Caco-2 (cell line): ENCODE measurements at regions not wholly inside any gene's neighbourhood (a gene's known extent, or its start where the extent isn't known, plus 50 kb on each side); places are given as distances from the start of the nearest gene placed in this dataset.

Source experiments
- BruUV-seq: library from RNA; stranded (reverse); fragments of 400-500 nt; replicated peaks from 2 replicates; lab custom pipeline; 2021; lab: Mats Ljungman, UMichigan
- CTCF ChIA-PET: fragments of 300-600 bp; sonication (Branson Sonifier 250); formaldehyde crosslinking; loops from one replicate; lab custom pipeline; 2022; ENCODE audit warnings: antibody characterized with exemption; lab: Charles Lee
- POLR2A ChIA-PET: fragments of 300-600 bp; sonication (Branson Sonifier 250); formaldehyde crosslinking; loops from one replicate; lab custom pipeline; 2022; ENCODE audit warnings: antibody characterized with exemption; lab: Charles Lee
- DNase-seq, 2 experiments: peaks; one replicate each; pipeline versions ENCODE4 v3.0.0 to v3.0.0-alpha.2; 2020 to 2022
- H3K27me3 ChIP-seq: replicated peaks from 2 replicates; pipeline ENCODE4 v1.6.0; 2011; ENCODE audit warnings: low read length; ENCODE audit not compliant: control insufficient read depth, insufficient read depth
- H3K36me3 ChIP-seq: 2 replicates; pipeline ENCODE4 v1.5.1; 2011; ENCODE audit warnings: low read length; ENCODE audit not compliant: control insufficient read depth, insufficient read depth
- H3K4me1 ChIP-seq: fragments of 250-450 bp; sonication (Bioruptor Pico); 2 replicates; pipeline ENCODE4 v1.5.1; 2020; ENCODE audit warnings: mild to moderate bottlenecking
- H3K4me3 ChIP-seq: 2 replicates; pipeline ENCODE4 v1.5.1; 2011; ENCODE audit warnings: low read depth, mild to moderate bottlenecking, control low read depth, low read length
- H3K9me3 ChIP-seq: fragments of 250-450 bp; sonication (Bioruptor Pico); 2 replicates; pipeline ENCODE4 v1.5.1; 2020; ENCODE audit warnings: mild to moderate bottlenecking, moderate library complexity
- H3K27ac Mint-ChIP-seq: one replicate; pipeline ENCODE4 v1.8.0; 2022; ENCODE audit warnings: mixed read lengths; ENCODE audit not compliant: unreplicated experiment
- H3K27me3 Mint-ChIP-seq: one replicate; pipeline ENCODE4 v1.8.0; 2022; ENCODE audit warnings: mixed read lengths; ENCODE audit not compliant: insufficient read depth, unreplicated experiment
- H3K36me3 Mint-ChIP-seq: one replicate; pipeline ENCODE4 v1.8.0; 2022; ENCODE audit warnings: mild to moderate bottlenecking, mixed read lengths; ENCODE audit not compliant: insufficient read depth, unreplicated experiment
- H3K4me1 Mint-ChIP-seq: one replicate; pipeline ENCODE4 v1.8.0; 2022; ENCODE audit warnings: low read depth, mixed read lengths; ENCODE audit not compliant: unreplicated experiment
- H3K4me3 Mint-ChIP-seq: one replicate; pipeline ENCODE4 v1.8.0; 2022; ENCODE audit warnings: mild to moderate bottlenecking, moderate library complexity, mixed read lengths; ENCODE audit not compliant: unreplicated experiment
- H3K9me3 Mint-ChIP-seq: one replicate; pipeline ENCODE4 v1.8.0; 2022; ENCODE audit warnings: mixed read lengths; ENCODE audit not compliant: unreplicated experiment
- intact Hi-C: fragments of 100-400 bp; cut with micrococcal nuclease; formaldehyde crosslinking; loops from one replicate; pipeline ENCODE4 v1.10.0; 2022; ENCODE audit not compliant: unreplicated experiment
- TF ChIP-seq, protein P1 (sequence below), 2 experiments: fragments of 200-600 bp in 1 of 2; IDR thresholded peaks; 1 replicate in 1 of 2; 2 replicates in 1 of 2; pipeline versions ENCODE4 v1.5.1 to v1.8.0; 2011 to 2022; ENCODE audit warnings: antibody characterized with exemption in 1 of 2, control low read depth in 1 of 2, inconsistent platforms in 1 of 2, low read depth in 1 of 2, low read length in 1 of 2, mild to moderate bottlenecking in 1 of 2, moderate library complexity in 1 of 2; ENCODE audit not compliant: insufficient read depth in 1 of 2, severe bottlenecking in 1 of 2, unreplicated experiment in 1 of 2

DNA sequence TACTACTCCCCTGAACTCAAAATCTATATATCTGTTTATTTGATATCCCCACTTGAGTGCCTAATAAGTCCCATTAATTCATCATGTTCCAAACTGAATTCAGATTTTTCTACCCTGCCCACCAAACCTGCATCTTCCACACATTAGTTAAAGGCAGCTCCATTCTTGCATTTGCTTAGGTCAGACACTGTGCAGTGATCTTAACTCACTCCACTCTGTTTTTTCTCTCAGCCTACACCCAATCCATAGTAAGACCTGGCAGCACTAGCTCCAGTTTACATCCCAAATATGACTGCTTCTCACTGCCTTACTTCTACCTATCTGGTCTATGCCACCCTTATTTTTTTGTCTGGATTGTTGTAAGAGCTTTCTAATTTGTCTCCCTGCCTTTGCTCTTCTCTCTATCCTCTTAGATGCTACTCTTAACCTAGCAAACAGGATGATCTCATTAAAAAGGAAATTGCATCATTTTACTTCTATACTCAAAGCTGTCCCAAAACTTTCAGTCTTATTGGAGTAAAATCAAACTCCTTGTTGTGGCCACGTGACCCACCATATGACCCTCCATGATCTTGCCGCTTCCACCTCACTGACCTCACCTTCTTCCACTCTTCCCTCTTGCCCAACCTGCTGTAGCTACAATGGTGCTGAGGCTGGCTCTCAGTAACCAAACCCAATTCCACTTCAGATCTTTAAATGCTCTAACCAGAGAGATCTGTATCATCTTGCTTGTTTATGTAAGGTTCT lies 274.9 kb upstream of the FANCL start:
- Mint-ChIP-seq H3K4me3 (no peak overlapping the region), H3K4me1 (no peaks in the 10 kb centered on the region), H3K36me3 (no peaks in the 10 kb centered on the region), H3K27ac (no peak overlapping the region), H3K27me3 (peaks cover 2% of the 10 kb centered on the region), H3K9me3 (no peaks in the 10 kb centered on the region)
- no peaks in the 10 kb centered on the region for H3K36me3 ChIP-seq
- intact Hi-C loops = no loop called here
- H3K9me3 ChIP-seq = no peaks in the 10 kb centered on the region
- BruUV-seq = no TSS peak
- no peak for DNase-seq
- TF ChIP-seq, protein P1, sequence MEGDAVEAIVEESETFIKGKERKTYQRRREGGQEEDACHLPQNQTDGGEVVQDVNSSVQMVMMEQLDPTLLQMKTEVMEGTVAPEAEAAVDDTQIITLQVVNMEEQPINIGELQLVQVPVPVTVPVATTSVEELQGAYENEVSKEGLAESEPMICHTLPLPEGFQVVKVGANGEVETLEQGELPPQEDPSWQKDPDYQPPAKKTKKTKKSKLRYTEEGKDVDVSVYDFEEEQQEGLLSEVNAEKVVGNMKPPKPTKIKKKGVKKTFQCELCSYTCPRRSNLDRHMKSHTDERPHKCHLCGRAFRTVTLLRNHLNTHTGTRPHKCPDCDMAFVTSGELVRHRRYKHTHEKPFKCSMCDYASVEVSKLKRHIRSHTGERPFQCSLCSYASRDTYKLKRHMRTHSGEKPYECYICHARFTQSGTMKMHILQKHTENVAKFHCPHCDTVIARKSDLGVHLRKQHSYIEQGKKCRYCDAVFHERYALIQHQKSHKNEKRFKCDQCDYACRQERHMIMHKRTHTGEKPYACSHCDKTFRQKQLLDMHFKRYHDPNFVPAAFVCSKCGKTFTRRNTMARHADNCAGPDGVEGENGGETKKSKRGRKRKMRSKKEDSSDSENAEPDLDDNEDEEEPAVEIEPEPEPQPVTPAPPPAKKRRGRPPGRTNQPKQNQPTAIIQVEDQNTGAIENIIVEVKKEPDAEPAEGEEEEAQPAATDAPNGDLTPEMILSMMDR (IDR thresholded peaks at IDR 0.05; ENCODE audit: insufficient read depth in 1 of 2, low read depth in 1 of 2, low read length in 1 of 2, severe bottlenecking in 1 of 2, unreplicated experiment in 1 of 2) = no peak
- CTCF ChIA-PET = no interaction called here
- H3K27me3 ChIP-seq = no peaks in the 10 kb centered on the region
- POLR2A ChIA-PET = no interaction called here
- no peaks in the 10 kb centered on the region for H3K4me1 ChIP-seq
- no peak overlapping the region for H3K4me3 ChIP-seq

DNA sequence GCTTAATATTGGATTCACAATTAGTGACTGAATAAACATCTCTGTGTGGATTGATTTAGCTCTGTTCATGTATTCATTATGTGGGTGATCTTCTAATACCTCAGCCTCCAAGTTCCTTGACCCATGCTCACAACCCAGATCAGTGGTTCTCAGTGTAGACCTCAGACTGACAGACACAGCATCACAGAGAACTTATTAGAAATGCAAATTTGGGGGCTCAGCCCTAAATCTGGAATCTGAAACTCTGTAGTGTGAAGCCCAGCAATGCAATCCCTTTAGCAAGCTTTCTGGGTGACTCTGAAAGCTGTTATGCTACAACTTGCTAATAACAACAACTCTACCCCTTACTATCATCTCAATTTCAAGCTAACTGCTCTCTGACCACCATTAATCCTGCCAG lies 273.1 kb upstream of the FANCL start:
- Mint-ChIP-seq H3K27ac (no peak overlapping the region), H3K4me3 (no peak overlapping the region), H3K4me1 (no peaks in the 10 kb centered on the region), H3K9me3 (no peaks in the 10 kb centered on the region), H3K36me3 (no peaks in the 10 kb centered on the region), H3K27me3 (peaks cover 2% of the 10 kb centered on the region)
- H3K4me3 ChIP-seq = no peak overlapping the region
- DNase-seq = no peak
- no peaks in the 10 kb centered on the region for H3K36me3 ChIP-seq
- no peaks in the 10 kb centered on the region for H3K9me3 ChIP-seq
- CTCF ChIA-PET = no interaction called here
- no TSS peak for BruUV-seq
- POLR2A ChIA-PET = no interaction called here
- H3K27me3 ChIP-seq = no peaks in the 10 kb centered on the region
- no peaks in the 10 kb centered on the region for H3K4me1 ChIP-seq
- intact Hi-C loops = no loop called here
- TF ChIP-seq, protein P1 (IDR thresholded peaks at IDR 0.05; ENCODE audit: insufficient read depth in 1 of 2, low read depth in 1 of 2, low read length in 1 of 2, severe bottlenecking in 1 of 2, unreplicated experiment in 1 of 2) = no peak

DNA sequence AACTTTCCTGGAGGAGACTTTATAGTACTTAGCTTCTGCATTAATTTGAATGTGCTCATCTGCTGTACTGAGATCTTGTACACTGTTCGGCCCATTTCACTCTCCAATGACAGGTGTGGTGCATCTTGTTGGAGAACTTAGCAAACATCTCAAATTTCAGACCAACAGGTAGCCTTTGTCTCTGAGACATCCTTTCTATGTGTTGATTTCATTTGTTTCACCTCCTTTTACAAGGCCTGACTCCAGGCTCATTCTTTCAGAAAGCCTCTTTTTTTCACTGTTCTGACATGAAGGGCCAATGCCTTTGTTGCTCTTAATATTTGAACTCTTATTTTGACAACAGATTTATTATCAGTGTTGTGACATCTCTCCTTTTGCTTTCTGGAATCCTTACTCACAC lies 271.8 kb upstream of the FANCL start:
- intact Hi-C loops = no loop called here
- H3K27ac Mint-ChIP-seq = no peak overlapping the region
- no peaks in the 10 kb centered on the region for H3K4me1 Mint-ChIP-seq
- Histone ChIP-seq H3K36me3 (no peaks in the 10 kb centered on the region), H3K9me3 (no peaks in the 10 kb centered on the region), H3K4me1 (no peaks in the 10 kb centered on the region), H3K27me3 (no peaks in the 10 kb centered on the region), H3K4me3 (no peak overlapping the region)
- CTCF ChIA-PET = no interaction called here
- DNase-seq = no peak
- POLR2A ChIA-PET = no interaction called here
- TF ChIP-seq, protein P1 (IDR thresholded peaks at IDR 0.05; ENCODE audit: insufficient read depth in 1 of 2, low read depth in 1 of 2, low read length in 1 of 2, severe bottlenecking in 1 of 2, unreplicated experiment in 1 of 2) = no peak
- H3K27me3 Mint-ChIP-seq = peaks cover 2% of the 10 kb centered on the region
- BruUV-seq = no TSS peak
- no peaks in the 10 kb centered on the region for H3K36me3 Mint-ChIP-seq
- no peak overlapping the region for H3K4me3 Mint-ChIP-seq
- no peaks in the 10 kb centered on the region for H3K9me3 Mint-ChIP-seq
